SK-N-SH treated with all-trans-retinoic acid at 6 μM for 48 hours (cell line): ENCODE measurements at regions not wholly inside any gene's neighbourhood (a gene's known extent, or its start where the extent isn't known, plus 50 kb on each side); places are given as distances from the start of the nearest gene placed in this dataset.

Experiments
- ISL1 ChIP-seq: fragments of 250-450 bp; sonication (Bioruptor Pico); IDR thresholded peaks from 2 replicates; pipeline ENCODE4 v2.1.2; 2022; ENCODE audit warnings: mild to moderate bottlenecking, moderate library complexity
- ZFP3 ChIP-seq: fragments of 250-450 bp; sonication (Bioruptor Pico); IDR thresholded peaks from 2 replicates; pipeline ENCODE4 v1.5.0; 2020; ENCODE audit warnings: mild to moderate bottlenecking, moderate library complexity

GRCh38 chr15:66840615-66841390 lies 138.8 kb downstream of the SMAD6 start:
- TF ChIP-seq ISL1 (CRISPR knock-in tag) (no peak), ZFP3 (CRISPR knock-in tag) (no peak)
